ENCODE measurements at regions not wholly inside any gene's neighbourhood (a gene's known extent, or its start where the extent isn't known, plus 50 kb on each side); places are given as distances from the start of the nearest gene placed in this dataset.
A peak's percentile ranks its signal among the peaks of the same experiment; 100 is the strongest.

DNA sequence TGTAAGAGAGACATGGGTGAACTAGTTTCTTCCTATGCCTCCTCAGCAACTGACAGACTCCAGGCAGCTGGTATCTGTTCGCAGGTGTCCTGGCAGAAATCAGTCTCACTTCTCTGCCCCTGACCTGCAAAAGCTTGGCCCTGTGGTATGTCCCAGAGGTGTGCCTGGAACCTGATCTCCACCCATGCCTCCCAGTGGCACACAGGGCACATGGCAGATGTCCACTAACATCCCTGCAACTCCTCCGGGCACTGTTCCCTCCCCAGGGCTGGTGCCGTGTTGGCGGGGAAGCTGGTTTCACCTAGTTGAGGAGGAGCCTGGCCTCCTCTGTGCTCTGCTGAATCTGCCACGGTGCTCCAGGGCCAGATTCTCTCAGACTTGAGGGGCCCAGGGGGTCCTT, 123.3 kb upstream of the GGTLC1 start:
- Histone ChIP-seq H3K36me3 (replicated peaks in 1 of 2; ENCODE audit: control extremely low read depth in 1 of 2, control insufficient read depth in 1 of 2, extremely low read depth in 1 of 2, insufficient read depth in 2 of 2, low read length in 1 of 2) (no peaks in the 10 kb centered on the region), H3K27ac (ENCODE audit: low read length in 2 of 2) (no peak overlapping the region), H3K27me3 (replicated peaks in 1 of 4; ENCODE audit: control extremely low read depth in 1 of 4, control insufficient read depth in 3 of 4, insufficient read depth in 4 of 4, low read length in 3 of 4) (no peaks in the 10 kb centered on the region), H3K4me3 (ENCODE audit: control extremely low read depth in 1 of 5, extremely low read depth in 1 of 5, insufficient read depth in 1 of 5, low read depth in 2 of 5, low read length in 4 of 5) (no peak overlapping the region), H3K4me2 (replicated peaks; ENCODE audit: low read depth, low read length, poor library complexity, severe bottlenecking) (no peak overlapping the region), H4K20me1 (ENCODE audit: control insufficient read depth, insufficient read depth, low read length, poor library complexity, severe bottlenecking) (no peaks in the 10 kb centered on the region), H3K4me1 (ENCODE audit: control insufficient read depth in 2 of 2, insufficient read depth in 2 of 2, low read length in 2 of 2) (no peaks in the 10 kb centered on the region), H3K9me3 (ENCODE audit: control extremely low read depth in 1 of 3, control insufficient read depth in 2 of 3, insufficient read depth in 1 of 3, low read length in 2 of 3) (no peaks in the 10 kb centered on the region), H2AFZ (ENCODE audit: insufficient read depth, low read depth, low read length, poor library complexity, severe bottlenecking) (no peak overlapping the region), H3K79me2 (ENCODE audit: control insufficient read depth, insufficient read depth, low read length) (no peaks in the 10 kb centered on the region), H3K9ac (ENCODE audit: low read length) (no peak overlapping the region)
- no peak for DNase-seq
- no peak overlapping the region for H3K27ac Mint-ChIP-seq
- no peaks in the 10 kb centered on the region for H3K9me3 Mint-ChIP-seq (ENCODE audit: insufficient read depth)
- ChIA-PET POLR2A (no interaction called here), CTCF (no interaction called here)
- WGBS (ENCODE audit: insufficient coverage): 81% methylated on average over 4 of the region's 5 CpGs
- H3K4me3 Mint-ChIP-seq: no peak overlapping the region
- no peak for ATAC-seq (ENCODE audit: low read depth)
- H3K4me1 Mint-ChIP-seq: peaks cover 2% of the 10 kb centered on the region
- intact Hi-C loops (cut with micrococcal nuclease): no loop called here
- TF ChIP-seq EZH2 (IDR thresholded peaks at IDR 0.05; ENCODE audit: borderline replicate concordance, insufficient read depth, low read depth, low read length, poor library complexity, severe bottlenecking): no peak
- TF ChIP-seq, protein P1, sequence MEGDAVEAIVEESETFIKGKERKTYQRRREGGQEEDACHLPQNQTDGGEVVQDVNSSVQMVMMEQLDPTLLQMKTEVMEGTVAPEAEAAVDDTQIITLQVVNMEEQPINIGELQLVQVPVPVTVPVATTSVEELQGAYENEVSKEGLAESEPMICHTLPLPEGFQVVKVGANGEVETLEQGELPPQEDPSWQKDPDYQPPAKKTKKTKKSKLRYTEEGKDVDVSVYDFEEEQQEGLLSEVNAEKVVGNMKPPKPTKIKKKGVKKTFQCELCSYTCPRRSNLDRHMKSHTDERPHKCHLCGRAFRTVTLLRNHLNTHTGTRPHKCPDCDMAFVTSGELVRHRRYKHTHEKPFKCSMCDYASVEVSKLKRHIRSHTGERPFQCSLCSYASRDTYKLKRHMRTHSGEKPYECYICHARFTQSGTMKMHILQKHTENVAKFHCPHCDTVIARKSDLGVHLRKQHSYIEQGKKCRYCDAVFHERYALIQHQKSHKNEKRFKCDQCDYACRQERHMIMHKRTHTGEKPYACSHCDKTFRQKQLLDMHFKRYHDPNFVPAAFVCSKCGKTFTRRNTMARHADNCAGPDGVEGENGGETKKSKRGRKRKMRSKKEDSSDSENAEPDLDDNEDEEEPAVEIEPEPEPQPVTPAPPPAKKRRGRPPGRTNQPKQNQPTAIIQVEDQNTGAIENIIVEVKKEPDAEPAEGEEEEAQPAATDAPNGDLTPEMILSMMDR (IDR thresholded peaks at IDR 0.05): no peak
- H3K27me3 Mint-ChIP-seq: no peaks in the 10 kb centered on the region

DNA sequence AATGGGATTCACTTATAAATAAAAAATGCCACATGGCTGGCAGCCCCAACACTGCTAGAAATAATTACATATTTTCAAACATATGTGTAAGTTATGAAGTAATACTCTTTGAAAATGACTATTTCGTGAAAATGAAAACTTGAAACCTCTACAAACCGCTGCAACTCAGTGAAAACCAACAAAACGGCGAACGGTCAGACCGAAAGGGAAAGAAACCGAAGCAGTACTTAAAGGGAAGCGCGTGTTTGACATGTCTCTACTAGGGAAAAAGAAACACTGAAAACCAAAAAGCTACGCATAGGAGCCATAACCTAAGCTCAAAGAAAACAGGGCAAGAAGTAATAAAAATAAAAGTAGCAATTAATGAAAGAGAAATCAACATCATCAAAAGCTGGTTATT, 121.0 kb upstream of the GGTLC1 start:
- no peaks in the 10 kb centered on the region for H3K27me3 Mint-ChIP-seq
- Histone ChIP-seq H3K9me3 (ENCODE audit: control extremely low read depth in 1 of 3, control insufficient read depth in 2 of 3, insufficient read depth in 1 of 3, low read length in 2 of 3) (no peaks in the 10 kb centered on the region), H3K4me2 (replicated peaks; ENCODE audit: low read depth, low read length, poor library complexity, severe bottlenecking) (no peak overlapping the region), H2AFZ (ENCODE audit: insufficient read depth, low read depth, low read length, poor library complexity, severe bottlenecking) (no peak overlapping the region), H3K27me3 (replicated peaks in 1 of 4; ENCODE audit: control extremely low read depth in 1 of 4, control insufficient read depth in 3 of 4, insufficient read depth in 4 of 4, low read length in 3 of 4) (peaks cover 0 to 3% (median 0%) of the 10 kb centered on the region in 4 experiments), H4K20me1 (ENCODE audit: control insufficient read depth, insufficient read depth, low read length, poor library complexity, severe bottlenecking) (no peaks in the 10 kb centered on the region), H3K79me2 (ENCODE audit: control insufficient read depth, insufficient read depth, low read length) (no peaks in the 10 kb centered on the region), H3K4me1 (ENCODE audit: control insufficient read depth in 2 of 2, insufficient read depth in 2 of 2, low read length in 2 of 2) (no peaks in the 10 kb centered on the region), H3K9ac (ENCODE audit: low read length) (no peak overlapping the region), H3K27ac (ENCODE audit: low read length in 2 of 2) (no peak overlapping the region), H3K4me3 (ENCODE audit: control extremely low read depth in 1 of 5, extremely low read depth in 1 of 5, insufficient read depth in 1 of 5, low read depth in 2 of 5, low read length in 4 of 5) (peak overlapping the region in 3 of 5 experiments; percentile 8 to 34 (median 8)), H3K36me3 (replicated peaks in 1 of 2; ENCODE audit: control extremely low read depth in 1 of 2, control insufficient read depth in 1 of 2, extremely low read depth in 1 of 2, insufficient read depth in 2 of 2, low read length in 1 of 2) (no peaks in the 10 kb centered on the region)
- peak overlapping the region; percentile 47 for H3K4me3 Mint-ChIP-seq
- H3K27ac Mint-ChIP-seq: no peak overlapping the region
- no peaks in the 10 kb centered on the region for H3K4me1 Mint-ChIP-seq
- ChIA-PET POLR2A (no interaction called here), CTCF (no interaction called here)
- intact Hi-C loops (cut with micrococcal nuclease): loop anchor here (10.0 kb wide), 1 partner anchor 955 kb away; no protein-coding TSS in a partner anchor
- DNase-seq (no peak), ATAC-seq (ENCODE audit: low read depth) (no peak)
- WGBS (ENCODE audit: insufficient coverage): 71% methylated on average over 5 of the region's 10 CpGs
- TF ChIP-seq, protein P1 (IDR thresholded peaks at IDR 0.05): no peak
- no peak for TF ChIP-seq EZH2 (IDR thresholded peaks at IDR 0.05; ENCODE audit: borderline replicate concordance, insufficient read depth, low read depth, low read length, poor library complexity, severe bottlenecking)
- H3K9me3 Mint-ChIP-seq (ENCODE audit: insufficient read depth): no peaks in the 10 kb centered on the region
